HCT116 (cell line): ENCODE measurements at regions not wholly inside any gene's neighbourhood (a gene's known extent, or its start where the extent isn't known, plus 50 kb on each side); places are given as distances from the start of the nearest gene placed in this dataset.

Source experiments
- ATAC-seq: fragments of 200-7000 bp; cut with Tn5 transposase; 2 replicates; pipeline ENCODE4 v1.9.1; 2020; ENCODE audit warnings: mild to moderate bottlenecking, moderate library complexity
- BruUV-seq: library from RNA; stranded (reverse); fragments of 400-500 nt; replicated peaks from 2 replicates; lab custom pipeline; 2021; lab: Mats Ljungman, UMichigan
- CTCF ChIA-PET: fragments of 300-600 bp; sonication (Branson Sonifier 250); formaldehyde crosslinking; loops from one replicate; lab custom pipeline; 2021; ENCODE audit warnings: antibody characterized with exemption; lab: Charles Lee
- POLR2A ChIA-PET: fragments of 300-600, 350-600 bp; sonication (Branson Sonifier 250); formaldehyde crosslinking; loops from one replicate; lab custom pipeline; 2021; ENCODE audit warnings: antibody characterized with exemption; lab: Charles Lee
- RAD21 ChIA-PET, 2 experiments: fragments of 300-600 bp; sonication (Branson Sonifier 250); formaldehyde crosslinking; loops; one replicate each; lab custom pipeline; 2023; ENCODE audit warnings: low total read pairs in 2 of 2; ENCODE audit not compliant: uncharacterized antibody in 2 of 2, unreplicated experiment in 2 of 2, low non-redundant PET in 1 of 2; lab: Charles Lee
- DNase-seq: peaks from one replicate; pipeline ENCODE4 v3.0.0-alpha.2; 2010; ENCODE audit warnings: low read depth, low spot score
- H2AFZ ChIP-seq: fragments of 200-600 bp; shearing (Covaris generic), sonication (generic); 2 replicates; pipeline ENCODE4 v1.6.1; 2017; ENCODE audit warnings: low read depth, mixed run types, mixed read lengths, antibody characterized with exemption, low read length; ENCODE audit not compliant: poor library complexity, severe bottlenecking
- H3K27ac ChIP-seq: 2 replicates; pipeline ENCODE4 v1.5.1; 2012; ENCODE audit warnings: low read depth, low read length
- H3K27me3 ChIP-seq: fragments of 200-600 bp; sonication (generic); 2 replicates; pipeline ENCODE4 v1.6.1; 2016; ENCODE audit warnings: mixed run types, low read length, mixed read lengths; ENCODE audit not compliant: insufficient read depth
- H3K36me3 ChIP-seq, 2 experiments: fragments of 200-500 bp in 1 of 2; fragments of 200-600 bp in 1 of 2; sonication (Bioruptor generic) in 1 of 2; sonication (generic) in 1 of 2; 2 replicates each; pipeline versions ENCODE4 v1.5.1 to v1.6.1; 2014 to 2016; ENCODE audit warnings: low read length in 2 of 2, inconsistent platforms in 1 of 2, mixed read lengths in 1 of 2, mixed run types in 1 of 2; ENCODE audit not compliant: insufficient read depth in 2 of 2, control insufficient read depth in 1 of 2
- H3K4me1 ChIP-seq, 2 experiments: fragments of 200-600 bp in 1 of 2; sonication (generic) in 1 of 2; 2 replicates each; pipeline versions ENCODE4 v1.5.1 to v1.6.1; 2012 to 2017; ENCODE audit warnings: low read length in 2 of 2, inconsistent platforms in 1 of 2, mild to moderate bottlenecking in 1 of 2, mixed read lengths in 1 of 2, mixed run types in 1 of 2, moderate library complexity in 1 of 2; ENCODE audit not compliant: insufficient read depth in 2 of 2, control insufficient read depth in 1 of 2
- H3K4me2 ChIP-seq: fragments of 200-600 bp; sonication (generic); 2 replicates; pipeline ENCODE4 v1.6.1; 2017; ENCODE audit warnings: mixed run types, low read length, mixed read lengths
- H3K4me3 ChIP-seq, 2 experiments: fragments of 200-600 bp in 1 of 2; sonication (generic) in 1 of 2; replicated peaks in 1 of 2; 2 replicates each; pipeline ENCODE4 v1.5.1; 2011 to 2016; ENCODE audit warnings: low read length in 2 of 2, control low read depth in 1 of 2, low read depth in 1 of 2, mild to moderate bottlenecking in 1 of 2, mixed read lengths in 1 of 2, mixed run types in 1 of 2
- H3K79me2 ChIP-seq: fragments of 200-600 bp; sonication (generic); 2 replicates; pipeline ENCODE4 v1.6.1; 2017; ENCODE audit warnings: mild to moderate bottlenecking, mixed run types, low read length, moderate library complexity, mixed read lengths; ENCODE audit not compliant: insufficient read depth
- H3K9ac ChIP-seq: fragments of 200-600 bp; sonication (generic); 2 replicates; pipeline ENCODE4 v1.6.1; 2016; ENCODE audit warnings: low read length, mixed read lengths
- H3K9me2 ChIP-seq: fragments of 200-600 bp; sonication (generic), shearing (Covaris generic); 2 replicates; pipeline ENCODE4 v1.6.1; 2017; ENCODE audit warnings: mixed run types, mild to moderate bottlenecking, moderate library complexity; ENCODE audit not compliant: insufficient read depth
- H3K9me3 ChIP-seq, 2 experiments: fragments of 200-500 bp in 1 of 2; fragments of 200-600 bp in 1 of 2; sonication (Bioruptor generic) in 1 of 2; sonication (generic) in 1 of 2; 2 replicates each; pipeline ENCODE4 v1.6.1; 2014 to 2017; ENCODE audit warnings: low read length in 2 of 2, mixed read lengths in 2 of 2, inconsistent platforms in 1 of 2, low read depth in 1 of 2, mild to moderate bottlenecking in 1 of 2, mixed run types in 1 of 2, moderate library complexity in 1 of 2; ENCODE audit not compliant: control insufficient read depth in 1 of 2, insufficient read depth in 1 of 2
- H4K20me1 ChIP-seq: fragments of 200-600 bp; sonication (generic), shearing (Covaris generic); 2 replicates; pipeline ENCODE4 v1.6.1; 2017; ENCODE audit warnings: mixed run types, mild to moderate bottlenecking, moderate library complexity; ENCODE audit not compliant: insufficient read depth
- ATF3 ChIP-seq: IDR thresholded peaks from 2 replicates; pipeline ENCODE4 v1.6.1; 2012
- EZH2phosphoT487 ChIP-seq: fragments of 200-600 bp; IDR thresholded peaks from 2 replicates; pipeline ENCODE4 v1.6.1; 2018; ENCODE audit warnings: antibody characterized with exemption, borderline replicate concordance
- JUND ChIP-seq: IDR thresholded peaks from 2 replicates; pipeline ENCODE4 v1.6.1; 2012
- POLR2AphosphoS5 ChIP-seq: IDR thresholded peaks from 2 replicates; pipeline ENCODE4 v1.6.1; 2011; ENCODE audit warnings: mild to moderate bottlenecking, low read depth, low read length, moderate library complexity
- TCF7L2 ChIP-seq: IDR thresholded peaks from 2 replicates; pipeline ENCODE4 v1.7.0; 2011; ENCODE audit warnings: borderline replicate concordance, inconsistent platforms; ENCODE audit not compliant: insufficient read depth, insufficient read length; ENCODE audit errors: extremely low read depth
- YY1 ChIP-seq: IDR thresholded peaks from 2 replicates; pipeline ENCODE4 v1.6.1; 2011; ENCODE audit warnings: low read length, low read depth, moderate library complexity, mild to moderate bottlenecking; ENCODE audit not compliant: insufficient replicate concordance; ENCODE audit errors: extremely low read depth
- ZFX ChIP-seq: fragments of 450-650 bp; IDR thresholded peaks from 2 replicates; pipeline ENCODE4 v1.6.1; 2017
- intact Hi-C: fragments of 100-400 bp; cut with micrococcal nuclease; formaldehyde crosslinking; loops from 2 replicates; pipeline ENCODE4 v1.10.0; 2022

GRCh38 chr4:81828991-81829390 lies 357.3 kb upstream of the RASGEF1B start:
- BruUV-seq, result no TSS peak
- no peak overlapping the region for H3K27ac ChIP-seq
- CTCF ChIA-PET, result no interaction called here

GRCh38 chr4:81827577-81828202 lies 356.0 kb upstream of the RASGEF1B start:
- CTCF ChIA-PET, result no interaction called here
- RAD21 ChIA-PET, result no interaction called here

More at GRCh38 chr4:81828991-81829390, 357.3 kb upstream of the RASGEF1B start:
- H3K9ac ChIP-seq, result no peak overlapping the region
- ChIA-PET POLR2A (no interaction called here), RAD21 (no interaction called here)
- no peaks in the 10 kb centered on the region for H3K36me3 ChIP-seq
- no peak overlapping the region for H3K4me3 ChIP-seq
- no peaks in the 10 kb centered on the region for H4K20me1 ChIP-seq
- no peaks in the 10 kb centered on the region for H3K79me2 ChIP-seq
- DNase-seq, result no peak
- H3K27me3 ChIP-seq, result peaks cover 6% of the 10 kb centered on the region; the same call in 1 of the 2 replicates
- H2AFZ ChIP-seq, result no peak overlapping the region
- no peaks in the 10 kb centered on the region for H3K4me1 ChIP-seq
- TF ChIP-seq TCF7L2 (no peak), POLR2AphosphoS5 (no peak), EZH2phosphoT487 (no peak), JUND (no peak), ZFX (no peak), ATF3 (no peak), YY1 (no peak)
- TF ChIP-seq, all 23 proteins: peak for 0
- intact Hi-C loops, result no loop called here
- Histone ChIP-seq H3K4me2 (no peak overlapping the region), H3K9me3 (no peaks in the 10 kb centered on the region), H3K9me2 (no peaks in the 10 kb centered on the region)
- ATAC-seq, result no peak

More at GRCh38 chr4:81827577-81828202, 356.0 kb upstream of the RASGEF1B start:
- ATAC-seq (no peak), DNase-seq (no peak)
- Histone ChIP-seq H2AFZ (no peak overlapping the region), H3K9ac (no peak overlapping the region), H3K4me2 (no peak overlapping the region), H3K9me3 (no peaks in the 10 kb centered on the region), H3K4me1 (no peaks in the 10 kb centered on the region), H4K20me1 (no peaks in the 10 kb centered on the region), H3K4me3 (no peak overlapping the region), H3K9me2 (no peaks in the 10 kb centered on the region), H3K36me3 (no peaks in the 10 kb centered on the region), H3K27me3 (peaks cover 6% of the 10 kb centered on the region; the same call in 1 of the 2 replicates), H3K27ac (no peak overlapping the region), H3K79me2 (no peaks in the 10 kb centered on the region)
- no TSS peak for BruUV-seq
- POLR2A ChIA-PET, result no interaction called here
- TF ChIP-seq EZH2phosphoT487, result no peak
- intact Hi-C loops, result no loop called here
